NCI-H774 (cell line): ENCODE measurements at regions not wholly inside any gene's neighbourhood (a gene's known extent, or its start where the extent isn't known, plus 50 kb on each side); places are given as distances from the start of the nearest gene placed in this dataset.
"Not testable (repeated sequence)": the region's sequence is repeated elsewhere in the genome, so short reads cannot be mapped to it uniquely, and the experiment has no call there.

Experiments
- DNase-seq: peaks from one replicate; lab custom pipeline; 2025; lab: John Stamatoyannopoulos, UW

DNA sequence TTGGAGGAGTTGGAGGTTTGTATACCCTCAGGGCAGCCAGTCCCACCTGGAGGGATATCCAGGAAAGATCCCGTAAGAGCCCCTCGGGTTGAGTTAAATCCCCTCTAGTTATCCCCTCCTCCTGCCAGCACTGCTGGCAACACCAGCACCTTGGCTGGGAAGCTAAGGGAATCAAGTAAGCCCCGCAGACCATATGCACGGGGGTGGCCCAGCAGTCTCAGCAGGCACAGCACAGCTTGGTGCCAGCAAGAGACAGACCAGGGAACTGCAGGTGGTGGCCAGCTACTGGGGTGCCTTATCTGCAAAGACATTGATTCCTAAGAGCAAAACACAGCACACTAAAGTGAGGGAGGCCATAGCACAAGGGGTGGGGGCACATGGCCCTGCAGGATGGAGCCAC is 173.8 kb downstream of the GOLGA6L4 start:
- DNase-seq, result not testable (repeated sequence)

DNA sequence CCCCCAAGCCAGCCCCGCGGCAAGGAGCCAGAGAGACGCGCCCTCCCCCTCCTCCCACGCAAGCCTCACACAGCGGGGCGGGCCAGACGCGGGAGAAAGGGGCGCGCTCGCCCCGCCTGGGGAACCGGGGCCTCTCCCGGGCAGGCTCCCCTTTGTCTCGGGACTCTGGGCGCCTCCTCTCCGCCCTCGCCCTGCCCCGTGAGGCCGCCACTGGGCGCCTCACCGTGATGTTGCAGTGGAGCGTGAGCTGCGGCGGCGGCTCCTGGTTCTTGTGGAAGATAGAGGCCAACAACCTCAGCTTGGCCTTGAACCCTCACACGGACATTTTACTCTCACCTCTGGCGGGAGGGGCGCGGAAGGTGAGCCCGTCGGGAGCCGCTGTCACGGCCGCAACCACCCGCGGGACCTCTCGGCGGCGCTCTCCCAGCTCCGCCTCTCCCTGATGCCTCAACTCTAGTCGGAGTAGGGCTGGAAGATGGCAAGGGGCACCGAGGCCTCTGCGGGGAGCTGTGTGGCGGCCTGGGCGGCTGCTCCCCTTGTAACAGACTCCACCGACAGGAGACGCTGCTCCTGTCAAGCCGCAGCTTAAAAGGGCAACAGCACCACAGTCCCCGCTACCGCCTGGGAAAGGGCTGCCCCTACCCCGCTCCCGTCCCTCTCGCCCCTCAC is 179.2 kb upstream of the ZSCAN2 start:
- not testable (repeated sequence) for DNase-seq

DNA sequence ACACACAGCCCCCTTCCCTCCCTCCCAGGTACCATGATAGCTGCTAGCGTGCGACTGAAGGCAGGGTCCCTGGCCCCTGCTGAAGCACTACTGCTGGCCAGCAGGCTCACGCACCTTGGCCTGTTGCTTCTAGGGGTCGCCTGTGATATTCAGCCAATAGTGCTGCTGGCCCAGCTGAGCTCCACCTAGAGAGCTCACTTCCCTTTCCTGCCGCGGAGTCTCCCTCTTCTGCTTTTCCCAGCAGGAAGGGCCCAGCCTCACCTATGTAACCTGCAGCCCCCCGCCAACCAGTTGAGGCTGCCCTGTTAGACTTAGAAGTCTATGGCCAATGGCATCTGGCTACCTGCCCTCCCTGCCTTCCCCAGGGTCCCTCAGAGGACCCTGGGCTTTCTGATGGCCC is 175.5 kb upstream of the ZSCAN2 start:
- DNase-seq, result not testable (repeated sequence)

DNA sequence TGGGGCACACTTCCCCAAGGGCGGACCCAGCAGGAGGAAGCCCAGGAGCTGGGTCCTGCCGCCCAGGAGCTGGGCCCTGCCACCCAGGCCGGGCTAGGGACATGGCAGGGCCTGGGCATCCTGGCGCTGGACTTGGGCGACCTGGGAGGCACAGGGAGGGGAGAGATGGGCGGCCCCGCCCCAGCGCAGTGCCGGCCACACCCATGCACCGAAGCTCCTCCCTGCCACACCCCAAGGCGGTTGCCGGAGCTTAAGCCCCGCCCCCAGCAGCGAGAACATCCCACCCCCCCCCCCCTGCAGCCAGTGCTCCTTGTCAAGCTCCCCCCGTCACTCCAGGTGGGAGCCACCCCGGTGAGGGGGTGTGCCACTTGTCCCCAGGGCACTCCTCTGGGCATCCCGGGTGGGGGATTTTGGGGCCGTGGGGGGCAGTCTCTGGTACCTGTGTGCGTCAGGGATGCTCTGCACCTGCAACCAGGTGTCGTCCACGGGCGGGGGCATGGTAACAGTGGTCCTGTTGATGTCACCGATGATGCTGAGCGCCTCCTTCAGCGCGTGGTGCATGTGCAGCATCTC is 127.4 kb upstream of the ZSCAN2 start:
- not testable (repeated sequence) for DNase-seq

DNA sequence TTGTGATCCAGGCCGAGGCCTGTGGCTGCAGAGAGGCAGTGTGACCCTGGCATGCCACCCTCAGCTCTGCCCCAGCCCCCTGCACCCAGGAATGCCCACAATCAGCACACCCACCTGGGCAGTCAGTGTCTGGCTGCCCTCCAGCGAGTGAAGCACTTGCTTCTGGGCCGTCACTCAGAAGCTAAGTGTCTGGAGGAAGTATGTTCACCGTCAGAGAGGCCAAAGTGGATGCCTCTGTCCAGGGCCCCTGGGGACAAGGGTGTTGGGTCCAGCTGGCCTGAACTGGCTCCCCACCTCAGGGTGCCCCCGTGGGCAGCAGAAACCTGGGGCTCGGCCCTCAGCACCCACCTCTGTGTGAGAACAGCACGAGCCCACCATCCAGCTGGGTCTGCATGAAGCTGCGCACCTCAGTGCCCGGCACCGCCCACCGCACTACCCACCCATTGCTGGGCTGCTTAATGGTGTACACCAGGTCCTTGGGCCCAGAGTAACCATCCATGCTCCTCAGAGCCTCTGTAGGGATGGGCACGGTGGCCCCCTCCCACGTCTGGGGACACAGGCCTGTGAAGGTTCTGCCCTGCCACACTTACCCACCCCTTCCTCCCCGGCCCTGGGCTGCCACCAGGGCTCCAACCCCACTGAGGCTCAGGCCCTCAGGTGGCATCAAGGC is 124.3 kb upstream of the ZSCAN2 start:
- not testable (repeated sequence) for DNase-seq

DNA sequence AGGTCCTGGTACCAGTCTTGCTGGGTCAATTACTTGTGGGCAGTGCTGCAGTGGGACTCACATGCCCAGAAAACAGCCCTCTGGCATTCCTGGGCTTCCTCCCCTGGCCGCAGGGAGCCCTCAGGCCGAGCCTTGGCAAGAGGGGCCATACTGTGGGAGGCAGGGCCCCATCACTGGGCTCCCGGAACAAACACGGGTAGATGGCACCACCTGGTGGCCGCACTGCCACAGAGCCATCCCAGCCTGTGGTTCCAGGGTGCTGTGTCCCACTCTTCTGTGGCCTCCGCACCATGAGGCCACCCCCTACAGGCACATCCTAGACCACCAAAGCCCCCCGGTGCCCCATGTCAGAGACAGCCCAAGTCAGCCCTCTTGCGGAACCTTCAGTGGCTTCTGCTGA is 123.3 kb upstream of the ZSCAN2 start:
- not testable (repeated sequence) for DNase-seq

DNA sequence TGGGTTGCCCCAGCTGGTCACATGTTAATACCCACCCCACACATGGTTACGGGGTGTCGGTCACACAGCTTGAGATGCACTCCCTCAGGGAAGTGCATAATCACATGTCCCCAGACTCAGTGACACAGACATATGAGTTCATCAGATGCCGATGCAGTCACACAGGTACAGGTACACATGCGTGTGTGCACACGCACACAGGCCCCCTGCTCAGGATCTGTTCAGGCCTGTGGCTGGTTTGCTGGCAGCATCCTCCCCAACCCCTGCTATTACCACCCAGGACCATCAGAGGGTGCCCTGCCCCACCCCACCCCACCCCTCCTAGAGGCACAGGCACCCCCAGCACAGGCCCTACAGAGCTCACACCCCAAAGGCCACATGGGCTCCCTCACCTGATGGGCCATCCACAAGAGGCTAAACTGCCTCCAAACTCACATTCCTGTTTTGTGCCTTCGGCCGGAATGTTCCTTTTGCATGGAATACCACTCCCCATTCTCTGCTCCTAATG is 120.6 kb upstream of the ZSCAN2 start:
- DNase-seq, result not testable (repeated sequence)

DNA sequence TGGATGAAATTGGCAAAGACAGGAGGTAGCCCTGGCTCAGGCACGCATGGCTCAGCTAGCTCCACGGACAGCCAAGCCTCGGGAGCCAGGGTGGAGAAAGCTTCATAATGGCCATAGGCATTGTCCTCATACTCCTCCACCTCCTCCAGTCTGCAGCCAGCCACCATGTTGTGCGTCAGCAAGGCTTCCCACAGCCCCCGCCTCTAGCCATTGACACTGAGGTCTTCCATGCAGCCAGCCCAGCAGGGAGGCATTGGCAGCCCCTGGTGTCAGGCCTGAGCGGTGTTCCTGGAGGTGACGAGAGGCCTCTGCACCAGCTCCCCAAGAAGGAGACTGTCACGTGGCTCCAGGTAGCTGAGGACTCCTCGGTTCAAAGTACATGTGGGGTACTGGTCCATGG is 117.0 kb upstream of the ZSCAN2 start:
- DNase-seq, result not testable (repeated sequence)

DNA sequence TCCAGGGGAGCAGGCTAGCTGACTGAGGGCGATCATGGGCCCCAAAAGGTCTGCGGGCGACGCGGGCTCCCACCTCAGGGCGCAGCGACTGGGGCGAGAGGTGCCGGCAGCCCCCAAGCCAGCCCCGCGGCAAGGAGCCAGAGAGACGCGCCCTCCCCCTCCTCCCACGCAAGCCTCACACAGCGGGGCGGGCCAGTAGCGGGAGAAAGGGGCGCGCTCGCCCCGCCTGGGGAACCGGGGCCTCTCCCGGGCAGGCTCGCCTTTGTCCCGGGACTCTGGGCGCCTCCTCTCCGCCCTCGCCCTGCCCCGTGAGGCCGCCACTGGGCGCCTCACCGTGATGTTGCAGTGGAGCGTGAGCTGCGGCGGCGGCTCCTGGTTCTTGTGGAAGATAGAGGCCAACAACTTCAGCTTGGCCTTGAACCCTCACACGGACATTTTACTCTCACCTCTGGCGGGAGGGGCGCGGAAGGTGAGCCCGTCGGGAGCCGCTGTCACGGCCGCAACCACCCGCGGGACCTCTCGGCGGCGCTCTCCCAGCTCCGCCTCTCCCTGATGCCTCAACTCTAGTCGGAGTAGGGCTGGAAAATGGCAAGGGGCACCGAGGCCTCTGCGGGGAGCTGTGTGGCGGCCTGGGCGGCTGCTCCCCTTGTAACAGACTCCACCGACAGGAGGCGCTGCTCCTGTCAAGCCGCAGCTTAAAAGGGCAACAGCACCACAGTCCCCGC is 100.5 kb upstream of the ZSCAN2 start:
- not testable (repeated sequence) for DNase-seq

DNA sequence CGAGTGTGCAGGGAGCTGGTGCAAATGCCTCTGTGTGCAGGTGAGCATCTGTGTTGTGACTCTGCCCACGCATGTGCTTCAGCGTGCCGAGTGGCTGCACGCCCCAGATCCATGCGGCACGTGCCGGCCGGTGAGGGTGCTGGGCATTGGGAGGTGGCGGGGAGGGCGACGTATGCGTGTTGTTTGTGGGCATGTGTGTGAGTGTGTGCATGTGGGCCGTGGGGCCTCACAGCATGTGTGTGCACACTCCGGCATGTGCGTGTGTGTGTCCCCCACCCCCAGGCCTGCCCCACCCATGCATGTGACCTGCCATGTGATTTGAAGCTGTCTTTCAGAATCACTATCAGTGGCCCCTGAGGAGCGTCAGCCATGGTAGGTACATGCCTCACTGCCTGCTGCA is 97.7 kb upstream of the ZSCAN2 start:
- not testable (repeated sequence) for DNase-seq

DNA sequence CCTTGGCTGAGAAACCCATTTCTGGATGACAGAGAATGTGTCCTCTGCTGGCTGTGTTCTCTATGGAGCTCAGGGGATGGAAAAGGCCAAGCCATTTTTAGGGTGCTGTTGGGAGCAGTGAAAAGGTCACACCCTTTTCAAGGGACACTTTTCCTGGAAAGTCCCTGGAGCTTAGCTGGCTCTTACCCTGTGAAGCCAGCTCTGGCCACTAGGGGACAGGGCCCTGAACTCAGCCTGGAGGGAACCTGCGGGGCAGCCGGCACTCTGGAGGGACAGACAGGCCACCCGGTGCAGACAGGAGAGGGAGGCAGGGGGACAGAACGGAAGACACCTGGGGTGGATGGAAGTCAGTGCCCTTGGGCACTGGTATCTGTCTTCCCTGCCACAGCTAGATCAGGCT is 95.3 kb upstream of the ZSCAN2 start:
- DNase-seq, result not testable (repeated sequence)

DNA sequence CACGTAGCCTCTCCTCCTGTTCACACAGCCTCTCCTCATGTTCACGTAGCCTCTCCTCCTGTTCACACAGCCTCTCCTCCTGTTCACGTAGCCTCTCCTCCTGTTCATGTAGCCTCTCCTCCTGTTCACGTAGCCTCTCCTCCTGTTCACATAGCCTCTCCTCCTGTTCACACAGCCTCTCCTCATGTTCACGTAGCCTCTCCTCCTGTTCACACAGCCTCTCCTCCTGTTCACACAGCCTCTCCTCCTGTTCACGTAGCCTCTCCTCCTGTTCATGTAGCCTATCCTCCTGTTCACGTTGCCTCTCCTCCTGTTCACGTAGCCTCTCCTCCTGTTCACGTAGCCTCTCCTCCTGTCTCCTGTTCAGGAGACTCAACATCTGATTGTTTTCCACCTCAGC is 88.5 kb upstream of the ZSCAN2 start:
- DNase-seq, result not testable (repeated sequence)

DNA sequence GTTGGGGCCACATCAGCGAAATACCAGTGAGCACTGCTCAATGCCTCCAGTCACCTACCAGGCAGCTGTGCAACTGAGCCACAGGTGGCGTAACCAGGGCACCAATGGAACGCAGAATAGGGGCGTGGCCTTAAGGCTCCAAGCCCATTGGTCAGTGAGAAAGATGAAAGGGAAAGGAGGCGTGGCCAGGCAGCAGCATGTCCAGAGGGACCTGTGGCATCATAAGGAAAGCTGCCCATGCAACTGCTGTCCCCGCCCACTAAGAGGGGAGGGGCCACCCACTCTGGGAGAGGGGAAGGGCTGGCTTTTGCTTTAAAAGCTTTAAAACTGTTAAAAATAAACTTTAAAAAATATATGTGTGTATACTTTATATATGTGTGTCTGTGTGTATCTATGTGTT is 84.0 kb upstream of the ZSCAN2 start:
- DNase-seq, result not testable (repeated sequence)

DNA sequence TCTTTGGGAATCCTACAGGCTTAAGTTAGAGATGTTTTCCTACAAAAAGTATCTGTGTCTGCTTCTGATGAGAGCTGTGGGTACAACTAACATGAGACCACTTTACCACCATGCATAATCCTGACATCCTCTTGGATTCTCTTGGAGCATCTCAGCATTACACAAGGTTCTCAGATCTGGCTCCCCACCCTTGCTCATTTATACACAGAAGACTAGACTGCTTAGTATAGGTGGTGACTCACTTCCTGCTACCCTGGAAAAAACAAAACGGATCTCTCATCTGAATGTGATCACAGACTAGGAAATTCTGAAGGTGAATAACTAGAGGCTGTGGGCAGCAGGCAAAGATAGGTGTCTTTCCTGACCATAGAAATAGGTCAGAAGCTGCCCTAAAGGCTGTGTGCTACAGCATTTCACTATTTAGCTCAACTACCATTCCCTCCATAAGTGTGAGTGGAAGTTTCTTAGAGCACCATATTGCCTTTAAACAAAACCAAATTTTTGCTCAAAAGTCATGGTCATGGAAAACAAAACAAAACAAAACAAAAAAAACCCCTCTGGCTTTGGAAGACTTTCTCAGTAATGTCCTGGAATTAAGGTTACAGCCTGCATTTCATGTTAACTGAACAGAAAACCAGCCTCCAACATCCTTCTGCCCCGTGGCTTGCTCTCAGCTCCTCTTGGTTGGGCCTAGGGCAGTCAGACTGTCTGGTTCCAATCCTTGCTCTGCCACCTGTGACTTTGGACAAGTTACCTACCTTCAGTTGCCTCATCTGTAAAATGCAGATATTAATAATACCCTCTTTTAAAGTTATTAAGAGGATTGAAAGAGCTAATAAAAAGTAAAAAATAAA is 75.1 kb upstream of the ZSCAN2 start:
- not testable (repeated sequence) for DNase-seq

DNA sequence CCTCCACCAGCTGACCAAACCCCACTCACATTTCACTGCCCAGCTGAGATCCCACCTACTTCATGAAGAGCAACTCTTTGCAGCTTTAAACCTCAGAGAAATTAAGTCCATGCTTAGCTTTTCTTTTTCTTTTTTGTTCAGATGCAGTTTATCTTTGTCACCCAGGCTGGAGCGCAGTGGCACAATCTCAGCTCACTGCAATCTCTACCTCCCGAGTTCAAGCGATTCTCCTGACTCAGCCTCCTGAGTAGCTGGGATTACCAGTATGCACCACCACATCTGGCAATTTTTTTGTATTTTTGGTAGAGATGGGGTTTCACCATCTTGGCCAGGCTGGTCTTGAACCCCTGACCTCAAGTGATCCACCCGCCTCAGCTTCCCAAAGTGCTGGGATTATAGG is 70.1 kb upstream of the ZSCAN2 start:
- DNase-seq, result not testable (repeated sequence)

DNA sequence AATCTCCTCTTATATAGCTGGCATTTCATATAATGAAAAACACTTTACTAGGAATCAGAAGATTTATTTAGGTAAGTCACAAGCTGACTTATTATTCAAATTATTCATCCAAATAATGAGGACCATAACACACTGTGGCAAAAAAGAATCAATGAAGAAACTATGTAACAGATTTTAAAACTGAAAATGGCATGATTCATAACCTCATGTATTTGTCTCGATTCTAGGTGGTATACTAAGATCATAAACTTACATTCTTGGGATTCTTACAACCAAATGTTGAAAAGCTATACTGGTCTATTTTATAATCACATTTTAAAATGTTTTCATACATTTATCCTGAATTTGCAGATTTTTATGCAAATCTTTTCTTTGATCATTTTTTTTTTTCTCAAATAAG is 69.6 kb upstream of the ZSCAN2 start:
- not testable (repeated sequence) for DNase-seq

DNA sequence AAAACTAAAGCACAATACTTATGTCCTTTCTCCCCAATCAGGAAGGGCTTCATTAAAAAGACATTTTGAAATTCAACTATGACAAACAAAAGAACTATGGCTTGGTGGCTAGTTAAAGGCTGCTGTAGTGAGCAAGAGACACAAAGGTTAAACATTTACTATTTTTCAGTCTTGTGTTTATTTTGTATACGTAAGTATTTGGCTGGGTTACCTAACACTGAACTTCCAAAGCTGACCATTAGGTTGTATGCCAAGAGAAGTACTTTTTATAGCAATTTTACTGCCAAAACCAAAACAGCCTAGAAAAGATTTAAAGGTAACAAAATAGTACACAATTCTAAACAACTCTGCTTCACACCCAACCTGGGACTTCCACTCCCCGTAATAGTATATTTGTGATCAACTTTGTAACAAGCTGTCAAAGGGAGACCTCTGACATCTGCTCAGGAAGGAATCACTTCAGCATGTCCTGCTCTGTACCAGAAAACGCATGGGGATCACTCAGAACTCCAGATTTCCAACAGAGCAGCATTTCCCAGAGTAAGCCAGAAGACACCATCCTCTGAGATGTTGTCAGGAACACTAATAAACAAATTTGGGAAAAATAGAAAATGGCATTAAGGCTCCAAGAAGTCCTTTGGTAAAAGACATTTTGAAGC is 69.0 kb upstream of the ZSCAN2 start:
- not testable (repeated sequence) for DNase-seq

DNA sequence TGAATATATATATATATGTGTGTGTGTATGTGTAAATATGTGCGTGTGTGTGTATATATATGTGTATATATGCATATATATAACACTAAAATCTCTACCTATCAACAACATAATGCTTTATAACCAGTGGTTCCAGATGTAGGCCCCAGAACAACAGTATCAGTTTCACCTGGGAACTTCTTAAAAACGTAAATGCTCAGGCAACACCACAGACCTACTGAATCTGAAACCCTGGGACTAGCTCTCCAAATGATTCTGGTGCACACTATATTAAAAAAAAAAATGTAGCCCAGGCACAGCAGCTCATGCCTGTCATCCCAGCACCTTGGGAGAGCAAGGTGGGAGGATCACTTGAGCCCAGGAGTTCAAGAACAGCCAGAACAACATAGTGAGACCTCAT is 67.1 kb upstream of the ZSCAN2 start:
- DNase-seq, result not testable (repeated sequence)

DNA sequence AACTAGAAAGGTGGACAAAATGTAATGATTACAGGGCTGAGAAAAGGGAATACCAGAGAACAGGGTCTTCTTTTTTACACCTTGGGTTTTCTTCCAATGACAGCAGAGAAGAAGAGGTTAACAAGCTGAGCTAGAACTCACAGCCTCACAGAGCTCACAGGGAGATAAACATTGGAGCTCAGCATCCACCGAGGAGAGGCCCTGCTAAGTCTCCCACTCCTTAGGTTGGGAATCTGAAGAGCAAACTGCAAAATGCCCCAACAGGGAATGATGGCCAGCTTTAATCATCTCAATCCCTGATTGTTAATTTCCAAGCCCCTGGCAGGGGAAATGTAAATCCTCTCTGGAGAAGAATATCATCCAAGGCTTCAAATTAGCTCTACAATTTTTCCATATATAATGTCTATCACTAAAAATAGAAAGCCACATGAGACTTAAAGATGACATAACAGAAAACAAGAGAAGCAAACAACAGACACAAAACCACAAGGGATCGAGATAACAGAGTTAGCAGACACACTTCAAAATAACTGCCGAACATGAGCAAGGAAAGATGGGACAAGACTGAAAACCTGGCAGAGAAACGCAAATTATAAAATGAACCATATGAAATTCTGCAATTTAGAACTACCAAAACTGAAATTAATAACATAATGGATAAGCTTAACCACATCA is 66.1 kb upstream of the ZSCAN2 start:
- not testable (repeated sequence) for DNase-seq

DNA sequence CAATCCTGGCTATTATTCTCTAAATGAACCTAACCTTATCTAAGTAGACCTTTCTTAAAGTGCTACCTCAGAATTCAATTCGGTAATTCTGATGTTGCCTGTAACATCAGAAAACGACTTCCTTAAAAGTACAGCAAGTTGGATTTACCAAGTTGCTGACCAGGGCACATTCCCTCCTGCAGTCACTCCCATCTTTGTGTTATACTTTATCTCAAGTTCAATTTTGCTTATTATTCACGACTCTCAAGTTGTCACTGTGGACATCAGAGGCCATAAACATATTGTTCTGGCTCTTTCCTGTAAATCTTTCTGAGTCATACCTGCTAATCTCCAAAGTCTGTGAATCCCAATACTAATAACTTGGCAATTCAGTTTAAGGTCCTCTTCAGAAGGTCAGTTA is 64.6 kb upstream of the ZSCAN2 start:
- DNase-seq, result not testable (repeated sequence)
